ENCODE measurements at regions not wholly inside any gene's neighbourhood (a gene's known extent, or its start where the extent isn't known, plus 50 kb on each side); places are given as distances from the start of the nearest gene placed in this dataset.

- H3K79me2 ChIP-seq (ENCODE audit: control insufficient read depth in 1 of 2, insufficient read depth in 2 of 2, low read length in 2 of 2) = no peaks in the 10 kb centered on the region
- H3K18ac ChIP-seq (ENCODE audit: extremely low read depth, low read length) = no peak overlapping the region
- H3K4me3 ChIP-seq (ENCODE audit: extremely low read depth in 1 of 4, insufficient read depth in 2 of 4, low read depth in 3 of 4, low read length in 4 of 4) = no peak overlapping the region
- H4K5ac ChIP-seq (ENCODE audit: insufficient read length, low read depth, low read length) = no peak overlapping the region
- H3K9me3 ChIP-seq (ENCODE audit: insufficient read depth in 2 of 2, low read depth in 1 of 2, low read length in 1 of 2) = no peaks in the 10 kb centered on the region
- no peaks in the 10 kb centered on the region for H3K23me2 ChIP-seq (ENCODE audit: low read depth, low read length)
- H3K27ac ChIP-seq (ENCODE audit: low read depth, low read length) = no peak overlapping the region
- H3K79me1 ChIP-seq (ENCODE audit: low read depth, low read length) = no peaks in the 10 kb centered on the region
- FAIRE-seq = no peak
- H3K36me3 ChIP-seq (ENCODE audit: control insufficient read depth in 2 of 4, insufficient read depth in 4 of 4, low read length in 3 of 4) = no peaks in the 10 kb centered on the region
- no peak overlapping the region for H4K91ac ChIP-seq (replicated peaks; ENCODE audit: insufficient read length, low read length)
- H4K20me1 ChIP-seq (replicated peaks in 1 of 2; ENCODE audit: control insufficient read depth in 1 of 2, insufficient read depth in 2 of 2, low read length in 2 of 2) = peaks cover 0 to 4% of the 10 kb centered on the region in 2 experiments
- H2BK20ac ChIP-seq (ENCODE audit: low read length) = no peak overlapping the region
- no peak for DNase-seq (ENCODE audit: low read depth in 1 of 2, low spot score in 2 of 2)
- peaks cover 0 to 3% (median 2%) of the 10 kb centered on the region in 4 experiments; a peak in 5 of 7 replicates for H3K27me3 ChIP-seq (replicated peaks in 1 of 4; ENCODE audit: control insufficient read depth in 3 of 4, extremely low read depth in 1 of 4, insufficient read depth in 3 of 4, low read length in 3 of 4)
- H3K23ac ChIP-seq (ENCODE audit: insufficient read length) = no peak overlapping the region
- no peak overlapping the region for H3K14ac ChIP-seq (ENCODE audit: insufficient read length)
- no peak overlapping the region for H2BK5ac ChIP-seq (ENCODE audit: low read depth, low read length)
- WGBS, 2 experiments (ENCODE audit: extremely low coverage in 1 of 2, insufficient coverage in 1 of 2, insufficient read length in 1 of 2, insufficient replicate concordance in 2 of 2, low coverage in 1 of 2, low lambda C conversion rate in 2 of 2, missing lambda C conversion rate in 1 of 2) = 66% methylated on average over 7 of the region's 7 CpGs; no CpG with 5 or more reads in 1 of the 2 experiments
- peaks cover 4 to 17% (median 5%) of the 10 kb centered on the region in 4 experiments for H3K4me1 ChIP-seq (replicated peaks in 1 of 4; ENCODE audit: control insufficient read depth in 3 of 4, insufficient read depth in 4 of 4, low read length in 3 of 4)
- H2AK5ac ChIP-seq (ENCODE audit: low read depth, low read length) = no peak overlapping the region
- H2BK12ac ChIP-seq (ENCODE audit: low read depth, low read length) = no peak overlapping the region
- no peak overlapping the region for H2BK120ac ChIP-seq (replicated peaks; ENCODE audit: low read depth, low read length)
- H3K9ac ChIP-seq (replicated peaks in 1 of 4; ENCODE audit: extremely low read depth in 1 of 4, low read depth in 3 of 4, low read length in 3 of 4) = no peak overlapping the region
- CTCF ChIA-PET (ENCODE audit: partially characterized antibody) = interaction anchor here (1.1 to 5.6 kb wide), 3 partner anchors 18 to 200 kb away, joined by 3 to 36 read pairs (median 28); no protein-coding TSS in a partner anchor
- peak overlapping the region; percentile 60; the same call in 1 of the 2 replicates for H4K8ac ChIP-seq (ENCODE audit: extremely low read depth, insufficient read depth, low read length)
- no peak overlapping the region for H3K4ac ChIP-seq (replicated peaks; ENCODE audit: insufficient read length, low read depth, low read length)
- no peak overlapping the region for H2AFZ ChIP-seq (ENCODE audit: low read length)
- no peak overlapping the region for H3K4me2 ChIP-seq (ENCODE audit: insufficient read depth in 1 of 2, low read depth in 2 of 2, low read length in 2 of 2)
- no peak overlapping the region for H2BK15ac ChIP-seq (ENCODE audit: low read length)
- H3K56ac ChIP-seq (replicated peaks; ENCODE audit: insufficient read length, low read depth, low read length) = no peak overlapping the region
- POLR2A ChIA-PET (ENCODE audit: partially characterized antibody) = no interaction called here
- TF ChIP-seq HDAC2 (IDR thresholded peaks at IDR 0.05; ENCODE audit: borderline replicate concordance in 1 of 2, low read depth in 2 of 2, low read length in 2 of 2) (no peak), TBP (IDR thresholded peaks at IDR 0.05; ENCODE audit: low read depth, low read length) (no peak), E2F6 (IDR thresholded peaks at IDR 0.05) (no peak), JUN (IDR thresholded peaks at IDR 0.05; ENCODE audit: low read depth, low read length) (no peak), CEBPB (IDR thresholded peaks at IDR 0.05; ENCODE audit: low read depth, low read length) (no peak), KDM4A (IDR thresholded peaks at IDR 0.05; ENCODE audit: low read depth, low read length, severe bottlenecking) (no peak), FOSL1 (IDR thresholded peaks at IDR 0.05; ENCODE audit: insufficient read depth, low read depth, low read length) (no peak), CBX8 (IDR thresholded peaks at IDR 0.05; ENCODE audit: borderline replicate concordance, low read depth, low read length) (no peak), JUND (IDR thresholded peaks at IDR 0.05; ENCODE audit: low read length) (no peak), ATF2 (IDR thresholded peaks at IDR 0.05; ENCODE audit: low read length) (no peak), SP1 (IDR thresholded peaks at IDR 0.05; ENCODE audit: low read depth, low read length) (no peak), PHF8 (conservative IDR thresholded peaks at IDR 0.05; ENCODE audit: low read depth, low read length) (no peak)
Observed at GRCh38 chr11:69884751-69885150, 65.5 kb upstream of the FGF3 start.
